ENCODE measurements at regions not wholly inside any gene's neighbourhood (a gene's known extent, or its start where the extent isn't known, plus 50 kb on each side); places are given as distances from the start of the nearest gene placed in this dataset.

GRCh38 chr1:98344731-98345130, 316.8 kb upstream of the SNX7 start:
- TF ChIP-seq TAF1 (IDR thresholded peaks at IDR 0.05; ENCODE audit: low read depth) (no peak), EZH2 (IDR thresholded peaks at IDR 0.05; ENCODE audit: borderline replicate concordance, insufficient read depth, low read length, poor library complexity, severe bottlenecking) (no peak), SMC3 (conservative IDR thresholded peaks at IDR 0.05; ENCODE audit: poor library complexity) (no peak), CTCF (IDR thresholded peaks at IDR 0.05; ENCODE audit: poor library complexity, severe bottlenecking) (no peak), POLR2AphosphoS5 (IDR thresholded peaks at IDR 0.05) (no peak)
- TF ChIP-seq, protein P1, sequence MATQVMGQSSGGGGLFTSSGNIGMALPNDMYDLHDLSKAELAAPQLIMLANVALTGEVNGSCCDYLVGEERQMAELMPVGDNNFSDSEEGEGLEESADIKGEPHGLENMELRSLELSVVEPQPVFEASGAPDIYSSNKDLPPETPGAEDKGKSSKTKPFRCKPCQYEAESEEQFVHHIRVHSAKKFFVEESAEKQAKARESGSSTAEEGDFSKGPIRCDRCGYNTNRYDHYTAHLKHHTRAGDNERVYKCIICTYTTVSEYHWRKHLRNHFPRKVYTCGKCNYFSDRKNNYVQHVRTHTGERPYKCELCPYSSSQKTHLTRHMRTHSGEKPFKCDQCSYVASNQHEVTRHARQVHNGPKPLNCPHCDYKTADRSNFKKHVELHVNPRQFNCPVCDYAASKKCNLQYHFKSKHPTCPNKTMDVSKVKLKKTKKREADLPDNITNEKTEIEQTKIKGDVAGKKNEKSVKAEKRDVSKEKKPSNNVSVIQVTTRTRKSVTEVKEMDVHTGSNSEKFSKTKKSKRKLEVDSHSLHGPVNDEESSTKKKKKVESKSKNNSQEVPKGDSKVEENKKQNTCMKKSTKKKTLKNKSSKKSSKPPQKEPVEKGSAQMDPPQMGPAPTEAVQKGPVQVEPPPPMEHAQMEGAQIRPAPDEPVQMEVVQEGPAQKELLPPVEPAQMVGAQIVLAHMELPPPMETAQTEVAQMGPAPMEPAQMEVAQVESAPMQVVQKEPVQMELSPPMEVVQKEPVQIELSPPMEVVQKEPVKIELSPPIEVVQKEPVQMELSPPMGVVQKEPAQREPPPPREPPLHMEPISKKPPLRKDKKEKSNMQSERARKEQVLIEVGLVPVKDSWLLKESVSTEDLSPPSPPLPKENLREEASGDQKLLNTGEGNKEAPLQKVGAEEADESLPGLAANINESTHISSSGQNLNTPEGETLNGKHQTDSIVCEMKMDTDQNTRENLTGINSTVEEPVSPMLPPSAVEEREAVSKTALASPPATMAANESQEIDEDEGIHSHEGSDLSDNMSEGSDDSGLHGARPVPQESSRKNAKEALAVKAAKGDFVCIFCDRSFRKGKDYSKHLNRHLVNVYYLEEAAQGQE (IDR thresholded peaks at IDR 0.05; ENCODE audit: borderline replicate concordance): no peak
